OCI-LY7 (cell line): ENCODE measurements at regions not wholly inside any gene's neighbourhood (a gene's known extent, or its start where the extent isn't known, plus 50 kb on each side); places are given as distances from the start of the nearest gene placed in this dataset.

Experiments used
- BruUV-seq: library from RNA; stranded (reverse); fragments of 400-500 nt; replicated peaks from 2 replicates; lab custom pipeline; 2021; lab: Mats Ljungman, UMichigan
- CTCF ChIA-PET: fragments of 300-600 bp; sonication (Branson Sonifier 250); formaldehyde crosslinking; loops from one replicate; lab custom pipeline; 2022; ENCODE audit warnings: antibody characterized with exemption; ENCODE audit not compliant: unreplicated experiment; lab: Charles Lee
- POLR2A ChIA-PET: fragments of 300-600 bp; sonication (Branson Sonifier 250); formaldehyde crosslinking; loops from one replicate; lab custom pipeline; 2022; ENCODE audit warnings: antibody characterized with exemption; lab: Charles Lee
- DNase-seq: peaks from one replicate; pipeline ENCODE4 v3.0.0-alpha.2; 2015; ENCODE audit warnings: low spot score
- H2AFZ ChIP-seq: fragments of 200-600 bp; sonication (generic), shearing (Covaris generic); 2 replicates; pipeline ENCODE4 v1.6.1; 2014; ENCODE audit warnings: mild to moderate bottlenecking, antibody characterized with exemption, low read length, moderate library complexity
- H3K27ac ChIP-seq: fragments of 200-600 bp; sonication (generic); 2 replicates; pipeline ENCODE4 v1.5.1; 2014; ENCODE audit warnings: mixed run types, low read depth, mild to moderate bottlenecking, moderate library complexity, low read length, inconsistent platforms; ENCODE audit not compliant: poor library complexity, severe bottlenecking
- H3K36me3 ChIP-seq: fragments of 200-600 bp; sonication (generic); 2 replicates; pipeline ENCODE4 v1.6.1; 2014; ENCODE audit warnings: mild to moderate bottlenecking, antibody characterized with exemption, low read length, moderate library complexity, mixed read lengths; ENCODE audit not compliant: insufficient read depth
- H3K4me1 ChIP-seq: fragments of 200-600 bp; sonication (generic); 2 replicates; pipeline ENCODE4 v1.5.1; 2014; ENCODE audit warnings: mild to moderate bottlenecking, low read length; ENCODE audit not compliant: insufficient read depth, poor library complexity, severe bottlenecking
- H3K4me2 ChIP-seq: fragments of 200-600 bp; sonication (generic); 2 replicates; pipeline ENCODE4 v1.6.1; 2014; ENCODE audit warnings: mild to moderate bottlenecking, low read length
- H3K4me3 ChIP-seq: fragments of 200-600 bp; sonication (generic); 2 replicates; pipeline ENCODE4 v1.5.1; 2014; ENCODE audit warnings: mild to moderate bottlenecking, low read depth, low read length; ENCODE audit not compliant: poor library complexity, severe bottlenecking
- H3K79me2 ChIP-seq: fragments of 200-600 bp; sonication (generic); 2 replicates; pipeline ENCODE4 v1.6.1; 2016; ENCODE audit warnings: low read depth, mild to moderate bottlenecking, low read length, moderate library complexity, mixed read lengths; ENCODE audit not compliant: insufficient read depth
- H3K9me2 ChIP-seq: fragments of 200-600 bp; sonication (generic); 2 replicates; pipeline ENCODE4 v1.6.1; 2016; ENCODE audit warnings: mild to moderate bottlenecking, low read length, mixed read lengths; ENCODE audit not compliant: insufficient read depth
- H3K9me3 ChIP-seq: fragments of 200-600 bp; sonication (generic); 2 replicates; pipeline ENCODE4 v1.6.1; 2014; ENCODE audit warnings: mild to moderate bottlenecking, mixed run types, low read length, mixed read lengths
- H4K20me1 ChIP-seq: fragments of 200-600 bp; sonication (generic); 2 replicates; pipeline ENCODE4 v1.6.1; 2014; ENCODE audit warnings: mild to moderate bottlenecking, antibody characterized with exemption, low read length, moderate library complexity, mixed read lengths; ENCODE audit not compliant: insufficient read depth
- EZH2phosphoT487 ChIP-seq: fragments of 200-600 bp; sonication (generic); IDR thresholded peaks from 2 replicates; pipeline ENCODE4 v1.6.1; 2018; ENCODE audit warnings: low read depth, borderline replicate concordance, mild to moderate bottlenecking, mixed run types, antibody characterized with exemption, low read length, moderate library complexity, mixed read lengths
- intact Hi-C: fragments of 100-400 bp; cut with micrococcal nuclease; formaldehyde crosslinking; loops from one replicate; pipeline ENCODE4 v1.10.0; 2022; ENCODE audit not compliant: unreplicated experiment
- TF ChIP-seq, protein P1 (sequence below): fragments of 200-600 bp; sonication (generic); conservative IDR thresholded peaks from 2 replicates; pipeline ENCODE4 v1.5.1; 2014; ENCODE audit warnings: mild to moderate bottlenecking, antibody characterized with exemption, low read length, moderate library complexity, mixed read lengths

DNA sequence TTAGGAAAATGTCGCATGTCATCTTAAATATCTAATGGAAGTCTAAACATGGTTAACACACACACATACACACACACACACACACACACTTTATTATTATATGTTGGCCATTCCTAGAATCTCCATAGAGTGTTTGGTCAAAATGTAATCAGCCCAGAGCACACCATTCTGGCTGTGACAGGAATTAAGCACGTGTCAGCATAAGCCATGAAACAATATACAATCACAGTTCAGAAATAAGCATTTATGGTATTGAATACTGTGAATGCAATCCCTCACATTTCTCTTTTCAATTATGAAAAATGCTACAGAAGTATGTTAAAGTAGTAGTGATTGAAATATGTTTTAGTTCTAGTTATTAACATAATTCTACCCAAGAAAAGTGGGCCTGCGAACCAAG lies 611.6 kb downstream of the PRELID2 start:
- no TSS peak for BruUV-seq
- Histone ChIP-seq H3K27ac (no peak overlapping the region), H3K4me1 (no peaks in the 10 kb centered on the region), H4K20me1 (no peaks in the 10 kb centered on the region), H3K9me3 (no peaks in the 10 kb centered on the region), H3K36me3 (no peaks in the 10 kb centered on the region), H3K4me3 (no peak overlapping the region), H2AFZ (no peak overlapping the region), H3K79me2 (no peaks in the 10 kb centered on the region), H3K9me2 (no peaks in the 10 kb centered on the region), H3K4me2 (no peak overlapping the region)
- DNase-seq: no peak
- ChIA-PET CTCF (no interaction called here), POLR2A (no interaction called here)
- TF ChIP-seq, protein P1, sequence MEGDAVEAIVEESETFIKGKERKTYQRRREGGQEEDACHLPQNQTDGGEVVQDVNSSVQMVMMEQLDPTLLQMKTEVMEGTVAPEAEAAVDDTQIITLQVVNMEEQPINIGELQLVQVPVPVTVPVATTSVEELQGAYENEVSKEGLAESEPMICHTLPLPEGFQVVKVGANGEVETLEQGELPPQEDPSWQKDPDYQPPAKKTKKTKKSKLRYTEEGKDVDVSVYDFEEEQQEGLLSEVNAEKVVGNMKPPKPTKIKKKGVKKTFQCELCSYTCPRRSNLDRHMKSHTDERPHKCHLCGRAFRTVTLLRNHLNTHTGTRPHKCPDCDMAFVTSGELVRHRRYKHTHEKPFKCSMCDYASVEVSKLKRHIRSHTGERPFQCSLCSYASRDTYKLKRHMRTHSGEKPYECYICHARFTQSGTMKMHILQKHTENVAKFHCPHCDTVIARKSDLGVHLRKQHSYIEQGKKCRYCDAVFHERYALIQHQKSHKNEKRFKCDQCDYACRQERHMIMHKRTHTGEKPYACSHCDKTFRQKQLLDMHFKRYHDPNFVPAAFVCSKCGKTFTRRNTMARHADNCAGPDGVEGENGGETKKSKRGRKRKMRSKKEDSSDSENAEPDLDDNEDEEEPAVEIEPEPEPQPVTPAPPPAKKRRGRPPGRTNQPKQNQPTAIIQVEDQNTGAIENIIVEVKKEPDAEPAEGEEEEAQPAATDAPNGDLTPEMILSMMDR: no peak
- TF ChIP-seq EZH2phosphoT487: no peak
- intact Hi-C loops: no loop called here

- Histone ChIP-seq H3K79me2 (no peaks in the 10 kb centered on the region), H3K4me1 (no peaks in the 10 kb centered on the region), H3K9me2 (no peaks in the 10 kb centered on the region), H3K9me3 (no peaks in the 10 kb centered on the region), H3K36me3 (no peaks in the 10 kb centered on the region), H3K4me2 (no peak overlapping the region), H3K27ac (no peak overlapping the region), H2AFZ (no peak overlapping the region), H4K20me1 (no peaks in the 10 kb centered on the region), H3K4me3 (no peak overlapping the region)
- DNase-seq: no peak
- intact Hi-C loops: no loop called here
- CTCF ChIA-PET: no interaction called here
- no peak for TF ChIP-seq EZH2phosphoT487
- TF ChIP-seq, protein P1: no peak
- BruUV-seq: no TSS peak
- POLR2A ChIA-PET: interaction anchor here (1.1 kb wide), 1 partner anchor 9 kb away, joined by 3 read pairs; no protein-coding TSS in a partner anchor
These were observed 612.5 kb downstream of the PRELID2 start for GRCh38 chr5:145222622-145223021.

DNA sequence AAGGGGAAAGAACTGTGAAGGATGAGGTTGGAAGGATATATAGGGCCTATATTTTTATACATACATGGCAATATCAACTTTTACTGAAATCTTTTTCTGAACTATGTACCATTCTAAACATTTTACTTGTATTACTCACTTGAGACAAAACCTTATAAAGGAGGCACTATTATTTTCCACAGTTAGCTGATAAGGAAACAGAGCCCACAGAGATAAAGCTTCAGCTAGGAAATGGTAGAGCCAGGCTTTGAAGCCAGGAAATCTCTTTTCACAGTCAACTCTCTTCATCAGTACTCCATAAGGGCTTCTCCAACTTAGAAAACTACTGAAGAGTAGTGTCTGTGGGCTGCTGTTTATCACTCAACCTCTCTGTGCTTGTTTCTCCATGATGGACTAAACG lies 613.7 kb downstream of the PRELID2 start:
- Histone ChIP-seq H3K9me3 (no peaks in the 10 kb centered on the region), H3K27ac (no peak overlapping the region), H3K9me2 (no peaks in the 10 kb centered on the region), H2AFZ (no peak overlapping the region), H3K79me2 (no peaks in the 10 kb centered on the region), H4K20me1 (no peaks in the 10 kb centered on the region), H3K36me3 (no peaks in the 10 kb centered on the region), H3K4me3 (no peak overlapping the region), H3K4me1 (no peaks in the 10 kb centered on the region), H3K4me2 (no peak overlapping the region)
- no peak for DNase-seq
- TF ChIP-seq, protein P1: no peak
- no peak for TF ChIP-seq EZH2phosphoT487
- ChIA-PET POLR2A (no interaction called here), CTCF (no interaction called here)
- intact Hi-C loops: no loop called here
- no TSS peak for BruUV-seq
